Mucosa of stomach (tissue), 1 donor: ENCODE measurements at regions not wholly inside any gene's neighbourhood (a gene's known extent, or its start where the extent isn't known, plus 50 kb on each side); places are given as distances from the start of the nearest gene placed in this dataset.

ENCODE experiments used
- H3K27me3 ChIP-seq: one replicate; pipeline ENCODE4 v1.7.0; 2013; ENCODE audit warnings: mild to moderate bottlenecking, low read length; ENCODE audit not compliant: control insufficient read depth, insufficient read depth
- H3K36me3 ChIP-seq: one replicate; pipeline ENCODE4 v1.7.0; 2013; ENCODE audit warnings: low read length; ENCODE audit not compliant: control insufficient read depth, insufficient read depth
- H3K4me1 ChIP-seq: one replicate; pipeline ENCODE4 v1.7.0; 2013; ENCODE audit warnings: mild to moderate bottlenecking, low read length; ENCODE audit not compliant: control insufficient read depth, insufficient read depth
- H3K4me3 ChIP-seq: one replicate; pipeline ENCODE4 v1.7.0; 2013; ENCODE audit warnings: low read length
- H3K9ac ChIP-seq: one replicate; pipeline ENCODE4 v1.7.0; 2013; ENCODE audit warnings: mild to moderate bottlenecking, low read length, moderate library complexity
- H3K9me3 ChIP-seq: one replicate; pipeline ENCODE4 v1.7.0; 2013; ENCODE audit warnings: mild to moderate bottlenecking, low read length, moderate library complexity; ENCODE audit not compliant: control insufficient read depth
- donor health status: Pancreatic carcinoma.

GRCh38 chr2:122117371-122117770, 361.9 kb downstream of the TSN start:
- no peaks in the 10 kb centered on the region for H3K9me3 ChIP-seq
- H3K4me3 ChIP-seq, result no peak overlapping the region
- no peaks in the 10 kb centered on the region for H3K4me1 ChIP-seq
- H3K36me3 ChIP-seq, result no peaks in the 10 kb centered on the region
- no peaks in the 10 kb centered on the region for H3K27me3 ChIP-seq
- no peak overlapping the region for H3K9ac ChIP-seq

GRCh38 chr2:122129399-122129798, 373.9 kb downstream of the TSN start:
- no peaks in the 10 kb centered on the region for H3K9me3 ChIP-seq

GRCh38 chr2:122132147-122132691, 376.8 kb downstream of the TSN start:
- Histone ChIP-seq H3K4me1 (no peaks in the 10 kb centered on the region), H3K9ac (no peak overlapping the region), H3K27me3 (no peaks in the 10 kb centered on the region), H3K36me3 (no peaks in the 10 kb centered on the region), H3K4me3 (no peak overlapping the region), H3K9me3 (no peaks in the 10 kb centered on the region)

More at GRCh38 chr2:122129399-122129798, 373.9 kb downstream of the TSN start:
- H3K36me3 ChIP-seq, result no peaks in the 10 kb centered on the region
- H3K4me3 ChIP-seq, result no peak overlapping the region
- no peaks in the 10 kb centered on the region for H3K4me1 ChIP-seq
- H3K27me3 ChIP-seq, result no peaks in the 10 kb centered on the region
- no peak overlapping the region for H3K9ac ChIP-seq

GRCh38 chr2:122135021-122135937, 379.8 kb downstream of the TSN start:
- Histone ChIP-seq H3K36me3 (no peaks in the 10 kb centered on the region), H3K27me3 (no peaks in the 10 kb centered on the region), H3K4me3 (no peak overlapping the region), H3K9ac (no peak overlapping the region), H3K4me1 (no peaks in the 10 kb centered on the region), H3K9me3 (no peaks in the 10 kb centered on the region)

- no peaks in the 10 kb centered on the region for H3K4me1 ChIP-seq
- H3K4me3 ChIP-seq, result no peak overlapping the region
- H3K9me3 ChIP-seq, result no peaks in the 10 kb centered on the region
- H3K36me3 ChIP-seq, result no peaks in the 10 kb centered on the region
- no peak overlapping the region for H3K9ac ChIP-seq
- no peaks in the 10 kb centered on the region for H3K27me3 ChIP-seq
Observed at GRCh38 chr2:122136056-122136455, 380.6 kb downstream of the TSN start.

GRCh38 chr2:122138561-122138960, 383.1 kb downstream of the TSN start:
- Histone ChIP-seq H3K9me3 (no peaks in the 10 kb centered on the region), H3K4me1 (no peaks in the 10 kb centered on the region), H3K27me3 (no peaks in the 10 kb centered on the region), H3K4me3 (no peak overlapping the region), H3K9ac (no peak overlapping the region), H3K36me3 (no peaks in the 10 kb centered on the region)

GRCh38 chr2:122139739-122140420, 384.4 kb downstream of the TSN start:
- Histone ChIP-seq H3K36me3 (no peaks in the 10 kb centered on the region), H3K9me3 (no peaks in the 10 kb centered on the region), H3K4me1 (no peaks in the 10 kb centered on the region), H3K27me3 (no peaks in the 10 kb centered on the region), H3K9ac (no peak overlapping the region), H3K4me3 (no peak overlapping the region)

GRCh38 chr2:122144884-122145283, 389.4 kb downstream of the TSN start:
- no peak overlapping the region for H3K9ac ChIP-seq
- H3K9me3 ChIP-seq, result no peaks in the 10 kb centered on the region
- H3K4me3 ChIP-seq, result no peak overlapping the region
- H3K36me3 ChIP-seq, result no peaks in the 10 kb centered on the region
- no peaks in the 10 kb centered on the region for H3K4me1 ChIP-seq
- no peaks in the 10 kb centered on the region for H3K27me3 ChIP-seq

- H3K4me1 ChIP-seq, result no peaks in the 10 kb centered on the region
- no peak overlapping the region for H3K4me3 ChIP-seq
- no peaks in the 10 kb centered on the region for H3K9me3 ChIP-seq
- H3K36me3 ChIP-seq, result no peaks in the 10 kb centered on the region
- H3K27me3 ChIP-seq, result no peaks in the 10 kb centered on the region
- no peak overlapping the region for H3K9ac ChIP-seq
Observed at GRCh38 chr2:122145856-122146255, 390.4 kb downstream of the TSN start.

GRCh38 chr2:122148128-122148767, 392.8 kb downstream of the TSN start:
- Histone ChIP-seq H3K27me3 (no peaks in the 10 kb centered on the region), H3K9me3 (no peaks in the 10 kb centered on the region), H3K4me3 (no peak overlapping the region), H3K9ac (no peak overlapping the region), H3K36me3 (no peaks in the 10 kb centered on the region), H3K4me1 (no peaks in the 10 kb centered on the region)

- Histone ChIP-seq H3K4me1 (no peaks in the 10 kb centered on the region), H3K4me3 (no peak overlapping the region), H3K9me3 (no peaks in the 10 kb centered on the region)
Observed at GRCh38 chr2:122150524-122151280, 395.3 kb downstream of the TSN start.

More at GRCh38 chr2:122150524-122151280, 395.3 kb downstream of the TSN start:
- Histone ChIP-seq H3K36me3 (no peaks in the 10 kb centered on the region), H3K27me3 (no peaks in the 10 kb centered on the region), H3K9ac (no peak overlapping the region)
